Activated naive CD8-positive, alpha-beta T cell treated with anti-CD3 and anti-CD28 coated beads, Interleukin-2, amount 10 ng/mL, durations not matched to agents 7 days and 5 days (primary cell): ENCODE measurements at regions not wholly inside any gene's neighbourhood (a gene's known extent, or its start where the extent isn't known, plus 50 kb on each side); places are given as distances from the start of the nearest gene placed in this dataset.

Source experiments
- ATAC-seq: fragments of 150-1000 bp; cut with Tn5 transposase; one replicate; pipeline ENCODE4 v1.10.0; 2021; ENCODE audit warnings: low read depth, moderate library complexity
- POLR2A ChIA-PET: fragments of 350-600 bp; sonication (Branson Sonifier 250); formaldehyde crosslinking; loops from one replicate; lab custom pipeline; 2021; ENCODE audit warnings: antibody characterized with exemption; lab: Charles Lee
- DNase-seq: peaks from one replicate; pipeline ENCODE4 v3.0.0; 2021
- H3K27ac Mint-ChIP-seq: one replicate; pipeline ENCODE4 v1.8.0; 2022; ENCODE audit warnings: mild to moderate bottlenecking, mixed read lengths
- H3K27me3 Mint-ChIP-seq: one replicate; pipeline ENCODE4 v1.8.0; 2022; ENCODE audit warnings: mild to moderate bottlenecking, moderate library complexity, mixed read lengths
- H3K36me3 Mint-ChIP-seq: one replicate; pipeline ENCODE4 v1.8.0; 2021; ENCODE audit warnings: mild to moderate bottlenecking, mixed read lengths
- H3K4me1 Mint-ChIP-seq: one replicate; pipeline ENCODE4 v1.8.0; 2021; ENCODE audit warnings: mixed read lengths
- H3K4me3 Mint-ChIP-seq: one replicate; pipeline ENCODE4 v1.8.0; 2022; ENCODE audit warnings: mild to moderate bottlenecking, moderate library complexity, mixed read lengths
- H3K9me3 Mint-ChIP-seq: one replicate; pipeline ENCODE4 v1.8.0; 2021; ENCODE audit warnings: mixed read lengths

DNA sequence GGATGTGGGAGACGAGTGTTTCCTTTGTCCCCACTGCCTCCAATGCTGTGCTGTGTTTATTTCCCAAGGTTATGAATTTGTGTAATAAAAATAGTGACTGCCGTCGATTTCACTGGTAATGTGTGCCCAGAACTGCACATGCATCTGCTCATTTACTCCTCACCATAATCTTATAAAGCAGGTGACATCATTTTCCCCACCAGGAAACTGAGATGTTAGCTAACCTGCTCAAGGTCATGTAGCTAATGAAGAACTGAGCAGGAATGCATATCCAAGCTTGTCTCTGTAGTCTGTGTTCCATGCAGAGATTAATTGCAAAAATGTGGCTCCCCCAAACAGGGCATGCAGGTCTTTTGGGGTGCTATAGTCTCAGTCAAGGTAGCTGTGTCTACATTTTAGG is 224.4 kb downstream of the TENT4A start:
- POLR2A ChIA-PET, result no interaction called here
- Mint-ChIP-seq H3K36me3 (no peaks in the 10 kb centered on the region), H3K4me3 (no peak overlapping the region), H3K4me1 (no peaks in the 10 kb centered on the region), H3K9me3 (no peaks in the 10 kb centered on the region), H3K27ac (no peak overlapping the region), H3K27me3 (peaks cover 2% of the 10 kb centered on the region)
- DNase-seq, result no peak
- no peak for ATAC-seq

DNA sequence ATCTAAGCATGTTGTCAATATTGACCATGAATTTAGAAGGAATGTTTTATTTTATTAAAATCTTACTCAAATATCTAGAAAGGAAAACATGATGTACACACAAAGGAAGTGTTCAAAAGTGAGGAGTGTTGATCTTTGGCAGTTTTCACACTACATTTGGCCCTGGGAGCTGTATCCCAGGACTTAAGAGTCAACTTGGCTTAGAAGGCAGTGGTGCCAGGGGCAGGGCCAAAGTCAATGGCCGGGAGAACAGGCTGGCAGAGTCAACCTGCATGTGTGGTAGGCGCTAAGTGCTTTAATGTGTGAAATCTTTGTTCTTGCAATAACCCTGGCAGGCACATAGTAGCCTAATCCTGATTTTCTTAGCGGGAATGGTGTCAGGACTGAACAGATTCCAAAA is 228.4 kb downstream of the TENT4A start:
- POLR2A ChIA-PET, result no interaction called here

DNA sequence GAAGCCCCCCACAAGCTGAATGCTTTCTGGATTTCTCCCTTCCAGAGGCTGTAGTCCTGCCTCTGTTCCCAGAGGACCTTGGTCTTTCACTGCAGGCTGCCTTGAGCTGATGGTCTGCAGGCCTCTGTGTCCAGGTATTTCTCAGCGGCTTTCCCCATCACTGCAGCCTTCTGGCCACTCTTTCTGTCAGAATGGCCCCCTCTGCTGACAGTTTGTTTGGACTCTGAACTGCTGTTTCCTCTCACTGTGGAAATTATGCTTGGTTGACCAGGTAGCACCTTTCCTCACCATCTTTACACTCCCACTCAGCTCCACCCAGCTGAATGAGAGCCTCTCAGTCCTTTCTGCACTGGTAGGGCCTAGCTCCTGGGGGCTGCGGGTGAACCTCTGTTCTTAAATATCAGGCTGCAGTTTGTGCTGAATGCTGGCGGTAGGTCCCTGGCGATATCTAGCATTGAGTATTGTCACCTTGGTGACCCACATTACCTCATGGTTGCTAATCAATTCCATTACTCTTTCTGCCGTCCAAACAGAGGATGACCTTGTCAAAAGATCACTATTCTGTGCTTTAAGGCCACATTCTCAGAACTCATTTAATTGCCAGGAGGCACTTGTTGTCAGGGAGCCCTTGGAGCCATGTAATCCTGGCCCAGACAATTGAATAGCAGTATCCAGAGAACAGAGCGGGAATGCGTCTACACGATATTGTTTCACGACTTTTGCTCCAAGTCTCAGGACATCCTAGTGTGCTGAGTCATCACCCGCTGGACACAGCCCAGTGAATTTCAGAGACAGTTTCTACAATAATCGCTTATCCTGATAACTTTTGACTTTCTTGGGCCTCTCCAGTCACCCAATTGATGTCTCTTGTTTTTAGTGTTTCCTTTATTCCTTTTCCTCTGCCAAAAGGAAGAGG is 230.2 kb downstream of the TENT4A start:
- Mint-ChIP-seq H3K27ac (no peak overlapping the region), H3K9me3 (no peaks in the 10 kb centered on the region), H3K36me3 (no peaks in the 10 kb centered on the region), H3K27me3 (no peaks in the 10 kb centered on the region), H3K4me1 (no peaks in the 10 kb centered on the region), H3K4me3 (no peak overlapping the region)
- POLR2A ChIA-PET, result no interaction called here
- ATAC-seq (no peak), DNase-seq (no peak)

More for the DNA sequence above, 228.4 kb downstream of the TENT4A start:
- no peak for ATAC-seq
- H3K27ac Mint-ChIP-seq, result no peak overlapping the region
- H3K9me3 Mint-ChIP-seq, result no peaks in the 10 kb centered on the region
- H3K4me3 Mint-ChIP-seq, result no peak overlapping the region
- H3K36me3 Mint-ChIP-seq, result no peaks in the 10 kb centered on the region
- DNase-seq, result no peak
- H3K4me1 Mint-ChIP-seq, result no peaks in the 10 kb centered on the region
- H3K27me3 Mint-ChIP-seq, result no peaks in the 10 kb centered on the region

DNA sequence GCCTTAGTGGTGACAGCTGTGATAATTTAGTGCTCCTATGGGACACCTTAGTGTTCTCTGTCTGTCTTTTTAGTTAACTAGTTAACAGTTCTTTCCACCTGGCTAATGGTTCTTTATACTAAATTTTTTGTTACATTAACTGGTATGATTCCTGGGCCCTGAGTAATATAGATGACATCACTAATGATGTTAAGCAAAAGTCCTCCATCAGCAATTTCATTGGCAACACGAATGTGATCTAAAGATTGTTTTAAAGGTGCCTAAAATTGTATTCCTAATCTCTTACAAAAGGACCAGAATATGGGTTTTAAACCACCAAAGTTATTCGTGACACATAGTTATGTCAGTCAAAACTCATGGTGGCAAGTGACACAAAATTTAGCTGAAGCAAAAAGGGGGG is 235.3 kb downstream of the TENT4A start:
- POLR2A ChIA-PET, result no interaction called here
- no peaks in the 10 kb centered on the region for H3K4me1 Mint-ChIP-seq
- ATAC-seq (no peak), DNase-seq (no peak)
- no peak overlapping the region for H3K4me3 Mint-ChIP-seq
- no peak overlapping the region for H3K27ac Mint-ChIP-seq
- no peaks in the 10 kb centered on the region for H3K9me3 Mint-ChIP-seq
- no peaks in the 10 kb centered on the region for H3K36me3 Mint-ChIP-seq
- H3K27me3 Mint-ChIP-seq, result peaks cover 2% of the 10 kb centered on the region

DNA sequence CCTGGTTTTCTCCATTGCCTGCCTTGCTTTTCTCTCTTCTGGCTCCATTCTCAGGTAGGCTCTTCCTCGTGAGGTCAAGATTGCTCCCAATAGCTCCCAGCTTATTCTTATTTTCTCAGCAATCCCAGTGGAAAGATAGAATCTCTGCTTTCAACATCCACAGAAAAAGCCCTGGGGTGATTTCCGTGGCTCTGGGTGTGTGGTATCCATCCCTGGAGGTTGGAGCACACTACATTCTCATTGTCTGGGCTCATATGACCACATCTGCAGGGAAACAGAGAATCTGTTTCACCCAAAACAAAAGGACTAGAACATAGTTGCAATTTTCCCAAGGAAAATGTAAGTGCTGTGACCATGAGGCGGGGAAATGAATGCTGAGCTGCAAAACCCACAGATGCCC is 236.0 kb downstream of the TENT4A start:
- POLR2A ChIA-PET, result no interaction called here
- DNase-seq (no peak), ATAC-seq (no peak)
- H3K4me1 Mint-ChIP-seq, result no peaks in the 10 kb centered on the region
- H3K36me3 Mint-ChIP-seq, result no peaks in the 10 kb centered on the region
- H3K27ac Mint-ChIP-seq, result no peak overlapping the region
- H3K9me3 Mint-ChIP-seq, result no peaks in the 10 kb centered on the region
- H3K4me3 Mint-ChIP-seq, result no peak overlapping the region
- peaks cover 2% of the 10 kb centered on the region for H3K27me3 Mint-ChIP-seq

DNA sequence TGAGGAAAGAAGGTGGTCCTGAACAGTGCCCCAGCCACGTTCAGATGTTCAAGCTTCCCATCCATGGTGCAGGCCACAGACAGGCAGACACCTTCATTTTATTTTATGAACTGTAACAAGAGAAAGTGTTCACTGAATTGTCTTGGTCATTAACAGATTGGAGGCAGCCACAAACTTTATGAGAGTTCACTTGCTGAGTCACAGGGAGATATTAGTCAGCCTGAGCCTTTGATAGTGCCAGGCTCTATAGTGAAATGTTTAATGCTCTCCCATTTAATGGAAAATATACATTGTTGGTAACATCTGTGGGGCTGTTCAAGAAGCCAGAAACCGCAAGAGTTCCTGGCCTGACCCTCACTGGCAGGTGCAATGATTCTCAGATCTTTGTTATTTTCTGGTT is 237.0 kb downstream of the TENT4A start:
- DNase-seq (no peak), ATAC-seq (no peak)
- Mint-ChIP-seq H3K27me3 (peaks cover 2% of the 10 kb centered on the region), H3K27ac (no peak overlapping the region), H3K36me3 (no peaks in the 10 kb centered on the region), H3K4me3 (no peak overlapping the region), H3K4me1 (no peaks in the 10 kb centered on the region), H3K9me3 (no peaks in the 10 kb centered on the region)
- POLR2A ChIA-PET, result no interaction called here

DNA sequence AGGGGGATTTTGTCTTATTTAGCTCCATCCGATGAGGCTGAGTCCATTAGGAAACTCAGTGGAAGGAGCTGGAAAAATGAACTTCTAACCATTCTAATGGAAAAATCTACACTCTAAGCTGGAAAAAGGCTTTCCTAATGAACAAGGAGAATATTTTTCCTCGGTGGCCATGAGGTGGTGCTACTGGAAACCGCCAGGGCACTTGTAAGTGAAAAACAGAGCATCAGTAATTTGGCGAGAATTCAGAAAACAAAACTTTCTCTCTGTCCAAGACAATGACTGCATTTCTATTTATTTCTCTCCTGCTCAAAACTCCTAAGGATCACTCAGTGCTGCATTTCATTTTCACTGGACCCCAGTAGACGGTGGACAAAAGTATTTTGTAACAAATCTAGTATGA is 237.6 kb downstream of the TENT4A start:
- no peaks in the 10 kb centered on the region for H3K4me1 Mint-ChIP-seq
- DNase-seq, result no peak
- H3K36me3 Mint-ChIP-seq, result no peaks in the 10 kb centered on the region
- no peak overlapping the region for H3K4me3 Mint-ChIP-seq
- ATAC-seq, result no peak
- no peaks in the 10 kb centered on the region for H3K9me3 Mint-ChIP-seq
- H3K27me3 Mint-ChIP-seq, result peaks cover 2% of the 10 kb centered on the region
- no peak overlapping the region for H3K27ac Mint-ChIP-seq
- POLR2A ChIA-PET, result no interaction called here

DNA sequence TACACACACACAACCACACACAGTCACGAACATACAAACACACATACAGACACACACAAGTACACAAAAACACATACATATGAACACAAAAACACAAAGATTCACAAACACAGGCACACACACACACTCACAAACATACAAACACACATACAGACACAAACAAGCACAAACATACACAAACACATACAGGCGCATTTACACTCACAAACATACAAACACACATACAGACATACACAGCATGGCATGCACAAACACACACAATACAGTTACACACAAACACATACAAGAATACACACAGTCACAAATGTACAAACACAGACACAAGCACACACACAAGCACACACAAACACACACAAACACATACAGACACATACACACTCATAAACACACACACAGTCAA is 247.9 kb downstream of the TENT4A start:
- Mint-ChIP-seq H3K36me3 (no peaks in the 10 kb centered on the region), H3K9me3 (peaks cover 6% of the 10 kb centered on the region), H3K4me1 (no peaks in the 10 kb centered on the region), H3K4me3 (no peak overlapping the region), H3K27ac (no peak overlapping the region), H3K27me3 (peaks cover 5% of the 10 kb centered on the region)
- POLR2A ChIA-PET, result no interaction called here
- ATAC-seq, result no peak
- DNase-seq, result no peak

DNA sequence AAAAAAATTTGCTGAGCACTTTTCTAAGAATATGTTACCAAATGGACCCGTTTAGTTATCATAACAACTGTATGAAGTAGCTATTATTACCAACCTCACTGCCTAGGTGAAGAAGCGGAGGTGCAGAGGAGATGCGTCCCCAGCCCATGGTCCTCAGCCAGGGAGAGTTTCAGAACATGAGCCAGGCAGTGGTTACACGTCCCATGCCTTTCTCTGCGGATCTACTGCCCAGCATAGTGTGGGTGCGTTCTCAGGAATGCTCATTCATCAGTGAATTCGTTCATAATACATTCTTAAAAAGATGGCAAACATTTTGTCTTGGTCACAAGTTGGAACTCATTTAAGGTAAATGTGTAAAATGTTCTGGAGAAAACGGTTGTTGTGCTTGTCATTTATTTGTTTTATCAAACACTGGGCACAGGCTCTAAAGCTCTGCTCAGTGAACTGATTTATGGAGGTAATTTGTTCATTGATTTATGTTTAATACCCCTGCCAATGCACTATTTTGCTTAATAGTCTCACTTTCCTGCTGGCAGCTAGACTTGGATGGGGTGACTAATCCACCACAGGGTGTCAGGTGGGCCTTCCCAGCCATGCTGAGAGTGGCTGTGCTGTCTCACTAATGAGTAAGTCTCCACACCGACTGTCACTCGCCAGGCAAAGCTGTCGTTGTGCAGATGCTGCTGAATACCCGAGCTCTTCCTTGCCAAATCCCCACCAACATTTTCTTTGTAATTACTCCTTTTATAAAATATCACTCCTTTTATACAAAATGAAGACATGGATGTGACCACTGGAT is 248.8 kb downstream of the TENT4A start:
- H3K36me3 Mint-ChIP-seq, result no peaks in the 10 kb centered on the region
- ATAC-seq (no peak), DNase-seq (no peak)
- H3K27ac Mint-ChIP-seq, result no peak overlapping the region
- POLR2A ChIA-PET, result no interaction called here
- peaks cover 6% of the 10 kb centered on the region for H3K9me3 Mint-ChIP-seq
- H3K4me3 Mint-ChIP-seq, result no peak overlapping the region
- no peaks in the 10 kb centered on the region for H3K27me3 Mint-ChIP-seq
- no peaks in the 10 kb centered on the region for H3K4me1 Mint-ChIP-seq

DNA sequence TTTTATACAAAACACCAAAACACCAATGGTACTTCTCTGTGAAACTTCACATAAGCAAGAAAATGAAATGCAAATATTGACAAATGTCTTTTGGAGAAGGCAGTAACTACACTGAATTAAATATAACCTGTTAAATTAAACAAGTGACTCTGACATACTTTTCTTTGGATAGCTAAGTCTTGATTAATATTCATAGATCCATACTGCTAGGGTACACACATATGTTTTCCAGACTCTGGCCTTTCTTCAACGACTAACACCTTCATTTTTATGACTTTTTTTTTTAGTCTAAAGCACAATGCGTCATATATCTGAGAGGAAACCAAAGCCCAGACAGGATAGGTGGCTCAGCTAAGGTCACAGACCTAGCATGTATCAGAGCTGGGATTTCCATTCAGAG is 263.7 kb downstream of the TENT4A start:
- no peaks in the 10 kb centered on the region for H3K4me1 Mint-ChIP-seq
- H3K27ac Mint-ChIP-seq, result no peak overlapping the region
- no peaks in the 10 kb centered on the region for H3K27me3 Mint-ChIP-seq
- ATAC-seq, result no peak
- H3K9me3 Mint-ChIP-seq, result no peaks in the 10 kb centered on the region
- POLR2A ChIA-PET, result no interaction called here
- DNase-seq, result no peak
- H3K4me3 Mint-ChIP-seq, result no peak overlapping the region
- H3K36me3 Mint-ChIP-seq, result no peaks in the 10 kb centered on the region

DNA sequence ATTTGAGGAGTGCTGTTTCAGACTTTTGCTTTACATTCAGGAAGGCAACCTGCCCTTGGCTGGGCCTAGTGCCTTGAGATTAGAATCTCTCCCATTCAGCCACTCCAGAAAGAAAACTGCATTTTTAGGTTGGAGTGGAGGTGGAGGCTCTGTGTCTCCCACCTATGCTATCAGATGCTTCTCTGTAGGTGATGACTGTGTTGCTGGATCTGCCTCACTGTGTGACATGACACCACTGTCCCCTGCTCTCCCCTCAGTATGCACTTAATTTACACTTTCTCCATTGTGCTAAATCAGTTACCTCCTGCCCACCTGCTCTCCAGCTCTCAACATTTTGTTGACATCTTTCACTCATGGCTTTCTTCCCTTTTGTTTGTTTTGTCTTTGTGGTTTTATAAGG is 265.8 kb downstream of the TENT4A start:
- Mint-ChIP-seq H3K27ac (no peak overlapping the region), H3K4me3 (no peak overlapping the region), H3K36me3 (no peaks in the 10 kb centered on the region), H3K4me1 (no peaks in the 10 kb centered on the region), H3K27me3 (no peaks in the 10 kb centered on the region), H3K9me3 (no peaks in the 10 kb centered on the region)
- DNase-seq, result no peak
- POLR2A ChIA-PET, result no interaction called here
- no peak for ATAC-seq

DNA sequence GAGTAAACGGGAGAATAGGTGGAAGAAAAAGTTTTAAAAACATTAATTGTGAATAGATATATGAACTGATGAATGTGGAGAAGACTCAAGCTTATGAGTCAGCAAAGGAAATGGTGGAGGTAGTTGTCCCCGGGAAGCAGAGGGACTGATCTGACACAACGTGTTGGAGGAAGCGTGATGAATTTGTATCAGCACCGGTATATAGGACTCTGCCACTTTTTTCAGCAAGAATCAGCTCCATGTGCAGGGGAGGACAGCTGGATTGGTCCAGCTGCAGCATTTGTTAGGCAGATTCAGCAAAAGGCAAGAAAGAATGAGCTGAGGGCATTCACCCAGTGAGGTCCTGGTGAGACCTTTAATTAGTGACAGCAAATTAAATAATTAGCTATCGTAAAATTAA is 276.0 kb downstream of the TENT4A start:
- no peaks in the 10 kb centered on the region for H3K36me3 Mint-ChIP-seq
- no peak for ATAC-seq
- no peak overlapping the region for H3K4me3 Mint-ChIP-seq
- H3K9me3 Mint-ChIP-seq, result no peaks in the 10 kb centered on the region
- no peaks in the 10 kb centered on the region for H3K27me3 Mint-ChIP-seq
- no peak for DNase-seq
- no peak overlapping the region for H3K27ac Mint-ChIP-seq
- H3K4me1 Mint-ChIP-seq, result no peaks in the 10 kb centered on the region
- POLR2A ChIA-PET, result no interaction called here

DNA sequence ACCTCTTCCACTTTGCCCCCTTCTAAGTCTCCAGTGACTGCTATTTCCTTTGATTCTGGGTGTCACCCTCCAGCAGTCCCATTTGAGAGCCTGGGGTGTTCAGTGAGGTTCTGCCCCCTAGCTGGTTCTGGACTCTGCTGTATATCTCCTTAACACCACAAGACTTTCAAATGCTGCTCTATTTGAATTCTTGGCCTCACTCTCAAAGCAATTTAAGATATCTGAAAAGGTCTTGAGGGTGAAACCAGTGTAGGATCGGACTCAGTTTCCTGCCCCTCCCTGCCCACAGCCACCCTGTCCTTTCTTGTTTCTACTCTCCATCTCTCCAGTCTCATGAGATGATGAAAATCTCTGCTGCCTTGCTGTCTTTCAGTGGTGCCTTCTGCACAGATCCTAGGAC is 280.9 kb downstream of the TENT4A start:
- DNase-seq (no peak), ATAC-seq (no peak)
- Mint-ChIP-seq H3K36me3 (no peaks in the 10 kb centered on the region), H3K27me3 (no peaks in the 10 kb centered on the region), H3K4me1 (no peaks in the 10 kb centered on the region), H3K4me3 (no peak overlapping the region), H3K9me3 (no peaks in the 10 kb centered on the region), H3K27ac (no peak overlapping the region)
- POLR2A ChIA-PET, result no interaction called here

DNA sequence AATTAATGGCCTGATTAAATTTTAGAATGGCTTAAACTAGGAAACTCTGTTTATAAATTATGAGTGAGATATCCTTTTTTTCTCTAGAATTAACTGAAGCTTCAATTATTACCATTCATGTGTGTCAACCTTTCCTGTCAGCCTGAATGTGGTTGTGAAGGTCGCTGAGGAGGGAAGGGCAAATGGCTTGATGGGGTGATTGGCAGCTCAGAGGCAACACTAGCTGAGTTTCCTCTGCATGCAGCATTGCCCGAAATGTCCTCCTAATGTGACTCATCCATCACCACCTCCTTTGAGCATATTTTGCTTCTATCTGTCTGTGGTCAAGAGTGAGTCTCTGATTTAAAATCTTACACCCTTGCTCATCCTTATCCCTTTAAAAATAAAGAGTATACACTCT is 281.9 kb downstream of the TENT4A start:
- Mint-ChIP-seq H3K27me3 (no peaks in the 10 kb centered on the region), H3K9me3 (no peaks in the 10 kb centered on the region)
- DNase-seq, result no peak

More for the DNA sequence above, 281.9 kb downstream of the TENT4A start:
- POLR2A ChIA-PET, result no interaction called here
- Mint-ChIP-seq H3K4me3 (no peak overlapping the region), H3K4me1 (no peaks in the 10 kb centered on the region), H3K27ac (no peak overlapping the region), H3K36me3 (no peaks in the 10 kb centered on the region)
- no peak for ATAC-seq
